Liver (tissue), 7 donors: ENCODE measurements at regions not wholly inside any gene's neighbourhood (a gene's known extent, or its start where the extent isn't known, plus 50 kb on each side); places are given as distances from the start of the nearest gene placed in this dataset.

Source experiments
- DNase-seq: peaks from one replicate; pipeline ENCODE4 v3.0.0-alpha.2; 2017; ENCODE audit warnings: low spot score
- H3K27ac ChIP-seq, 2 donors: one replicate each; pipeline ENCODE4 v1.7.0; 2013; ENCODE audit warnings: inconsistent platforms in 2 of 2, low read length in 2 of 2, control low read depth in 1 of 2, low read depth in 1 of 2, mild to moderate bottlenecking in 1 of 2
- H3K27me3 ChIP-seq, 4 donors: one replicate each; pipeline versions ENCODE4 v1.6.1 to v1.7.0; 2013; ENCODE audit warnings: low read length in 3 of 4, inconsistent platforms in 1 of 4, mild to moderate bottlenecking in 1 of 4, moderate library complexity in 1 of 4; ENCODE audit not compliant: control insufficient read depth in 4 of 4, insufficient read depth in 4 of 4
- H3K36me3 ChIP-seq, 4 donors: one replicate each; pipeline versions ENCODE4 v1.6.1 to v1.7.0; 2013; ENCODE audit warnings: low read length in 3 of 4, mild to moderate bottlenecking in 3 of 4, low read depth in 1 of 4, moderate library complexity in 1 of 4; ENCODE audit not compliant: control insufficient read depth in 4 of 4, insufficient read depth in 3 of 4
- H3K4me1 ChIP-seq, 4 donors: one replicate each; pipeline versions ENCODE4 v1.6.1 to v1.7.0; 2013; ENCODE audit warnings: low read length in 3 of 4, mild to moderate bottlenecking in 3 of 4, moderate library complexity in 1 of 4; ENCODE audit not compliant: control insufficient read depth in 4 of 4, insufficient read depth in 4 of 4
- H3K4me3 ChIP-seq, 3 donors: one replicate each; pipeline versions ENCODE4 v1.6.1 to v1.7.0; 2013; ENCODE audit warnings: low read length in 3 of 3, control low read depth in 1 of 3, low read depth in 1 of 3, mild to moderate bottlenecking in 1 of 3
- H3K9ac ChIP-seq, 2 donors: one replicate each; pipeline ENCODE4 v1.7.0; 2013; ENCODE audit warnings: low read length in 2 of 2, mild to moderate bottlenecking in 2 of 2, moderate library complexity in 2 of 2, control low read depth in 1 of 2, low read depth in 1 of 2
- H3K9me3 ChIP-seq, 4 donors: one replicate each; pipeline versions ENCODE4 v1.6.1 to v1.7.0; 2013; ENCODE audit warnings: low read length in 3 of 4; ENCODE audit not compliant: control insufficient read depth in 4 of 4
- ATF3 ChIP-seq: IDR thresholded peaks from 2 replicates; pipeline ENCODE4 v1.6.1; 2016; ENCODE audit warnings: antibody characterized with exemption
- CTCF ChIP-seq: fragments of 150-350 bp; IDR thresholded peaks from 2 replicates; pipeline ENCODE4 v1.5.1; 2017; ENCODE audit warnings: improper control_type of control experiment, low read depth, low read length; ENCODE audit not compliant: missing input control
- EGR1 ChIP-seq, 2 donors: IDR thresholded peaks; 2 replicates each; pipeline ENCODE4 v1.6.1; 2016 to 2018; ENCODE audit warnings: antibody characterized with exemption in 2 of 2, low read depth in 2 of 2
- FOXA1 ChIP-seq: IDR thresholded peaks from 2 replicates; pipeline ENCODE4 v1.6.1; 2016; ENCODE audit warnings: antibody characterized with exemption
- FOXA2 ChIP-seq: IDR thresholded peaks from 2 replicates; pipeline ENCODE4 v1.6.1; 2016; ENCODE audit warnings: antibody characterized with exemption
- GABPA ChIP-seq, 2 donors: IDR thresholded peaks in 1 of 2; conservative IDR thresholded peaks in 1 of 2; 2 replicates each; pipeline ENCODE4 v1.6.1; 2016; ENCODE audit warnings: antibody characterized with exemption in 2 of 2, mild to moderate bottlenecking in 1 of 2, moderate library complexity in 1 of 2
- HNF4A ChIP-seq, 2 donors: conservative IDR thresholded peaks; 2 replicates each; pipeline ENCODE4 v1.6.1; 2016; ENCODE audit warnings: antibody characterized with exemption in 2 of 2, mild to moderate bottlenecking in 2 of 2
- HNF4G ChIP-seq: IDR thresholded peaks from 2 replicates; pipeline ENCODE4 v1.6.1; 2016; ENCODE audit warnings: antibody characterized with exemption
- JUND ChIP-seq, 2 donors: IDR thresholded peaks; 2 replicates each; pipeline ENCODE4 v1.6.1; 2016; ENCODE audit warnings: antibody characterized with exemption in 2 of 2
- MAX ChIP-seq: IDR thresholded peaks from 2 replicates; pipeline ENCODE4 v1.6.1; 2016; ENCODE audit warnings: antibody characterized with exemption
- NR2F2 ChIP-seq: IDR thresholded peaks from 2 replicates; pipeline ENCODE4 v1.6.1; 2016; ENCODE audit warnings: antibody characterized with exemption
- RAD21 ChIP-seq, 2 donors: IDR thresholded peaks; 2 replicates each; pipeline ENCODE4 v1.6.1; 2016; ENCODE audit warnings: antibody characterized with exemption in 2 of 2, mild to moderate bottlenecking in 2 of 2
- RXRA ChIP-seq, 2 donors: IDR thresholded peaks; 2 replicates each; pipeline ENCODE4 v1.6.1; 2017 to 2018; ENCODE audit warnings: antibody characterized with exemption in 2 of 2, mild to moderate bottlenecking in 1 of 2
- SP1 ChIP-seq: IDR thresholded peaks from 2 replicates; pipeline ENCODE4 v1.6.1; 2018; ENCODE audit warnings: antibody characterized with exemption, mild to moderate bottlenecking
- TAF1 ChIP-seq: conservative IDR thresholded peaks from 2 replicates; pipeline ENCODE4 v1.6.1; 2016; ENCODE audit warnings: antibody characterized with exemption, mild to moderate bottlenecking
- YY1 ChIP-seq: IDR thresholded peaks from 2 replicates; pipeline ENCODE4 v1.6.1; 2016; ENCODE audit warnings: antibody characterized with exemption, mild to moderate bottlenecking
- ZBTB33 ChIP-seq: IDR thresholded peaks from 2 replicates; pipeline ENCODE4 v1.6.1; 2016; ENCODE audit warnings: antibody characterized with exemption
- TF ChIP-seq, protein P1 (sequence below): IDR thresholded peaks from 2 replicates; pipeline ENCODE4 v1.6.1; 2016; ENCODE audit warnings: antibody characterized with exemption, mild to moderate bottlenecking
- donor health status: healthy.
- donor health status: healthy.
- donor health status: healthy.
- donor health status: healthy.

DNA sequence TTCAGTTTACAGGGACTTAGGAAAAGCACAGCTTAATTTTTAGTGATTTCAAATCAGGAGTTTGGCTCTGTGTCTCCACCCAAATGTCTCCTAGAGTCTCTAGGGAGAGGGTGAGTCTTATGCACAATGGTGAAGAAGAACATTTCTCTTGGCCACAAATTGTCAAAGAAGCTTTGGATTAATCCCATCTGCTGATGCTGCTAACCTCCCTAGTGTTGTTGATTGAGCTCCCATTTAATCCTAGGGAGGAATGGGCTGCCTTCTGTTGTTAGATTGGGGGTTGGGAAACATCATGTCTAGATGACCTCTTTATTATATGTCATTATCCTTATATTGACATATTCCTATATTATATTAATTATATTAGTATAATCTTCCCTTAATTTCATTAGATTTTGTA lies 50.0 kb upstream of the PASD1 start:
- Histone ChIP-seq H3K27ac (no peak overlapping the region), H3K4me3 (no peak overlapping the region), H3K27me3 (peaks cover 0 to 5% (median 0%) of the 10 kb centered on the region in 4 donors), H3K9ac (no peak overlapping the region), H3K4me1 (no peaks in the 10 kb centered on the region), H3K9me3 (no peaks in the 10 kb centered on the region), H3K36me3 (no peaks in the 10 kb centered on the region)
- TF ChIP-seq FOXA1 (no peak), RAD21 (IDR thresholded peaks at IDR 0.05) (no peak), SP1 (no peak), ZBTB33 (no peak), CTCF (no peak), GABPA (IDR thresholded peaks at IDR 0.05 in 1 of 2, conservative IDR thresholded peaks at IDR 0.05 in 1 of 2) (no peak), HNF4A (conservative IDR thresholded peaks at IDR 0.05) (no peak), JUND (IDR thresholded peaks at IDR 0.05) (no peak), MAX (no peak), RXRA (IDR thresholded peaks at IDR 0.05) (no peak), YY1 (no peak), FOXA2 (no peak), EGR1 (IDR thresholded peaks at IDR 0.05; ENCODE audit: low read depth in 2 of 2) (no peak), TAF1 (no peak), HNF4G (no peak), ATF3 (no peak), NR2F2 (no peak)
- TF ChIP-seq, protein P1, sequence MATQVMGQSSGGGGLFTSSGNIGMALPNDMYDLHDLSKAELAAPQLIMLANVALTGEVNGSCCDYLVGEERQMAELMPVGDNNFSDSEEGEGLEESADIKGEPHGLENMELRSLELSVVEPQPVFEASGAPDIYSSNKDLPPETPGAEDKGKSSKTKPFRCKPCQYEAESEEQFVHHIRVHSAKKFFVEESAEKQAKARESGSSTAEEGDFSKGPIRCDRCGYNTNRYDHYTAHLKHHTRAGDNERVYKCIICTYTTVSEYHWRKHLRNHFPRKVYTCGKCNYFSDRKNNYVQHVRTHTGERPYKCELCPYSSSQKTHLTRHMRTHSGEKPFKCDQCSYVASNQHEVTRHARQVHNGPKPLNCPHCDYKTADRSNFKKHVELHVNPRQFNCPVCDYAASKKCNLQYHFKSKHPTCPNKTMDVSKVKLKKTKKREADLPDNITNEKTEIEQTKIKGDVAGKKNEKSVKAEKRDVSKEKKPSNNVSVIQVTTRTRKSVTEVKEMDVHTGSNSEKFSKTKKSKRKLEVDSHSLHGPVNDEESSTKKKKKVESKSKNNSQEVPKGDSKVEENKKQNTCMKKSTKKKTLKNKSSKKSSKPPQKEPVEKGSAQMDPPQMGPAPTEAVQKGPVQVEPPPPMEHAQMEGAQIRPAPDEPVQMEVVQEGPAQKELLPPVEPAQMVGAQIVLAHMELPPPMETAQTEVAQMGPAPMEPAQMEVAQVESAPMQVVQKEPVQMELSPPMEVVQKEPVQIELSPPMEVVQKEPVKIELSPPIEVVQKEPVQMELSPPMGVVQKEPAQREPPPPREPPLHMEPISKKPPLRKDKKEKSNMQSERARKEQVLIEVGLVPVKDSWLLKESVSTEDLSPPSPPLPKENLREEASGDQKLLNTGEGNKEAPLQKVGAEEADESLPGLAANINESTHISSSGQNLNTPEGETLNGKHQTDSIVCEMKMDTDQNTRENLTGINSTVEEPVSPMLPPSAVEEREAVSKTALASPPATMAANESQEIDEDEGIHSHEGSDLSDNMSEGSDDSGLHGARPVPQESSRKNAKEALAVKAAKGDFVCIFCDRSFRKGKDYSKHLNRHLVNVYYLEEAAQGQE, result no peak
- no peak for DNase-seq
